ENCODE measurements at regions not wholly inside any gene's neighbourhood (a gene's known extent, or its start where the extent isn't known, plus 50 kb on each side); places are given as distances from the start of the nearest gene placed in this dataset.

- ChIA-PET CTCF (interaction anchor here (0.6 kb wide), 1 partner anchor 310 kb away, joined by 5 read pairs; no protein-coding TSS in a partner anchor), POLR2A (no interaction called here)
- TF ChIP-seq ZNF692 (tag by site-specific recombination; IDR thresholded peaks at IDR 0.05), result 0 out of 2 replicates have a peak, but pooled peaks have one; percentile 23
- no peak for TF ChIP-seq ZNF623 (tag by site-specific recombination; IDR thresholded peaks at IDR 0.05)
- peak; percentile 81 for TF ChIP-seq GLIS1 (tag by site-specific recombination; IDR thresholded peaks at IDR 0.05)
- TF ChIP-seq ZNF48 (tag by site-specific recombination; IDR thresholded peaks at IDR 0.05), result no peak
- TF ChIP-seq FEZF1 (tag by site-specific recombination; IDR thresholded peaks at IDR 0.05), result peak; percentile 43
- TF ChIP-seq KLF8 (tag by site-specific recombination; IDR thresholded peaks at IDR 0.05), result no peak
- TF ChIP-seq ZNF155 (tag by site-specific recombination; IDR thresholded peaks at IDR 0.05), result no peak
- peak; percentile 80 for TF ChIP-seq PRDM10 (tag by site-specific recombination; IDR thresholded peaks at IDR 0.05)
- no peak for TF ChIP-seq RBAK (tag by site-specific recombination; IDR thresholded peaks at IDR 0.05)
- no peak for TF ChIP-seq ZBTB8A (tag by site-specific recombination; IDR thresholded peaks at IDR 0.05)
- peak; percentile 85 for TF ChIP-seq PRDM6 (tag by site-specific recombination; IDR thresholded peaks at IDR 0.05)
- peak; percentile 37; the same call in 1 of the 2 replicates for TF ChIP-seq ZBTB17 (tag by site-specific recombination; IDR thresholded peaks at IDR 0.05)
- TF ChIP-seq ZNF398 (tag by site-specific recombination; IDR thresholded peaks at IDR 0.05), result 0 out of 2 replicates have a peak, but pooled peaks have one; percentile 10
- TF ChIP-seq ZBTB44 (tag by site-specific recombination; IDR thresholded peaks at IDR 0.05), result peak; percentile 32; the same call in 1 of the 2 replicates
- TF ChIP-seq OSR2 (tag by site-specific recombination; IDR thresholded peaks at IDR 0.05), result peak; percentile 47
- TF ChIP-seq ZIC2 (tag by site-specific recombination; IDR thresholded peaks at IDR 0.05), result 0 out of 2 replicates have a peak, but pooled peaks have one; percentile 43
- TF ChIP-seq ZNF654 (tag by site-specific recombination; IDR thresholded peaks at IDR 0.05; ENCODE audit: low read depth), result no peak
- 0 out of 2 replicates have a peak, but pooled peaks have one; percentile 37 for TF ChIP-seq TRIM28 (IDR thresholded peaks at IDR 0.05; ENCODE audit: borderline replicate concordance, low read length)
- peak; percentile 35; the same call in 1 of the 2 replicates for TF ChIP-seq ZEB2 (tag by site-specific recombination; IDR thresholded peaks at IDR 0.05)
- peak; percentile 33 for TF ChIP-seq ZBTB20 (tag by site-specific recombination; IDR thresholded peaks at IDR 0.05)
- TF ChIP-seq ZNF366 (tag by site-specific recombination; conservative IDR thresholded peaks at IDR 0.05), result peak; percentile 93
- Histone ChIP-seq H3K4me1 (ENCODE audit: control insufficient read depth, insufficient read depth, low read length) (peaks cover 6% of the 10 kb centered on the region), H3K36me3 (ENCODE audit: control insufficient read depth in 2 of 2, insufficient read depth in 1 of 2, low read length in 2 of 2) (no peaks in the 10 kb centered on the region), H3K9me3 (ENCODE audit: control insufficient read depth, insufficient read depth, low read depth, low read length) (no peaks in the 10 kb centered on the region), H3K4me3 (ENCODE audit: low read depth, low read length) (no peak overlapping the region), H3K27ac (ENCODE audit: extremely low read depth, low read depth, low read length) (no peak overlapping the region)
Measured at GRCh38 chr9:88746029-88746742, 211.2 kb downstream of the NXNL2 start.
